ENCODE measurements at regions not wholly inside any gene's neighbourhood (a gene's known extent, or its start where the extent isn't known, plus 50 kb on each side); places are given as distances from the start of the nearest gene placed in this dataset.
"Not testable (repeated sequence)": the region's sequence is repeated elsewhere in the genome, so short reads cannot be mapped to it uniquely, and the experiment has no call there.

DNA sequence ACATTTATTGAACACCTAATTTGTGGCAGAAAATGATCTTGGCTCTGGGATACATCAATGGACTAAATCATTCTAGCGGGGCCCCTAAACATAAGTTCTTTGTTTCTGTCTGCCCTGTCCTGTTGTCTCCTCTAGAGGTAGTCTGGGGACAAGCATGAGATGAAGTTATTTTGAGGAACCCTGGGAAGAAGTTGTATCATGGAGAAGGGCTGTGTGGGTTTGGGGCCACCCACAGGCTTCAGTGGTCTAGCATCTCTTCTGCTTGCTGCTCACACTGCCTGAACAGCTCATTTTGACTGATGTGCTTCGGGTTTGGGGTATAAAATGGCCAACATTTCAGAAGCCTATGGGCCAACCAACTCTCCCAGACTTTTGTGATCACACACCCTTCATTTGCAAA is 50.3 kb upstream of the OSBPL11 start:
- no peak for DNase-seq (ENCODE audit: low read depth in 2 of 2)

DNA sequence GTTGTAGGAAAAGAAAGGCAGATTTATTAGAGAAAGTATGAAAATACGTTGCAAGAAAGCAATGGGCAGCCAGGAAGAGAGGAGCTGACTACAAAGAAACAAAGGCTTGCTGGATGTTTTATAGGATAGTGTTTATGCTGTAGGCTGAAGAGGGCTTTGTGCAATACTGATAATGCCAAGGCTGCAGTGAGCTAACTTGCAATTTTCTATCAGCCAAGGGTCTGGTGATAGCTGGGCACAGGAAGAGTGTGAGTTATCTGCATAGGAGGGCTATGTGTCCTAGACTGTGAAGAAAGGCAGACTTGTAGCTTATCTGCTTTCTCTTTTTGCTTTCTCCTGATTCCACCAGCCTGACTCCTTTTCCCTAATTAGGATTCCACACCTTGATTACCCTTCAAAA is 51.3 kb upstream of the OSBPL11 start:
- no peak for DNase-seq (ENCODE audit: low read depth in 2 of 2)

DNA sequence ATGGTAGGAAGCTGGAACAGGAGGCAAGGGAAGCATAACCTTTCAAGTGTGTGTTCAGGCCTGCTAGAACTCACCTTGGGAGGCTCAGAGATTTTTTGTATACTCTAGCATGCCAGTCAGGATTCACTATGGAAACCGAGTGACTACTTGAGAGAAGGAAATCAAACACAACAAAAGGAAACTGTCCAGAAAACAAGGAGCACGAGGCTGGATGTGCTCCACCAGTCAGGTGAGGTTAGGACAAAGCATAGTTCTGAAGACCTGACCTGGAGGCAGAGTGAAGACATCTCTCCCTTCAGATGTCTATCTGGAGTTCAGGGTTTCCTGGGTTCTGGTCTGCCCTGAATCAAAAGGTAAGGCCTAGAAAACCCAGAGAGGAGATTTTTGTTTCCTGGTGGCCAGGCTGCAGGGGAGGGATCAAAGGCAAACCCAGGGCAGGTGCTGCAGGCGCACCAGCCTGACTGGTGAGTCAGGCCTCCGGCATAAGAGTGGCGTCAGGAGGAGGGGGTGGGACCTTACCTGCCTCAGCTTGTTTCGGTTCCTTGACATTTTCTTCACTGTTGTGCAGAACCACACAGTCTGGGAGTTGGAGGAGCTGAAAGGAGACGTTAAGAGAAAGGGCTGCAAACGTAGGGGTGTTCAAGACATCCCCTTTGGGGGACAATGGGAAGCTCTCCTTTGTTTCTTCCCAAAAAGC is 52.2 kb upstream of the OSBPL11 start:
- DNase-seq (ENCODE audit: low read depth in 2 of 2), result no peak

DNA sequence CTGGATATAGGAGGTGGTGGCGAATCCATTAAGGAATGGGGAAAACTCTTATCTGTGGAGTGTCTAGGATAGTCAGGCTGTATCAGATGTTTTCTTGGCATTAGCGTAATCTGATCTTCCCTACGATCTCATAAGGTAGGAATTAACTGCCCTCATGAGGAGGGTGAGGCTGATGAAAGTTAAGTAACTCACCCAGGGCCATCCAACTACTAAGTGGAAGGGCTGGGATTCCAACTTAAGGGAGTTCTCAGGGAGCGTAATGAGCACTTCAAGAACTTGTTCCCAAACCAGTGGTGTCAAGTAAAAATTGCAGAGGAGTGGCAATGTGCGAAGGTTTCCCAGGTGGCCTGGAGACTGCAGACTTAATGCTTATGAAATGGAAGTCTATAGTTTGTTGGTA is 55.9 kb upstream of the OSBPL11 start:
- DNase-seq (ENCODE audit: low read depth in 2 of 2), result no peak

DNA sequence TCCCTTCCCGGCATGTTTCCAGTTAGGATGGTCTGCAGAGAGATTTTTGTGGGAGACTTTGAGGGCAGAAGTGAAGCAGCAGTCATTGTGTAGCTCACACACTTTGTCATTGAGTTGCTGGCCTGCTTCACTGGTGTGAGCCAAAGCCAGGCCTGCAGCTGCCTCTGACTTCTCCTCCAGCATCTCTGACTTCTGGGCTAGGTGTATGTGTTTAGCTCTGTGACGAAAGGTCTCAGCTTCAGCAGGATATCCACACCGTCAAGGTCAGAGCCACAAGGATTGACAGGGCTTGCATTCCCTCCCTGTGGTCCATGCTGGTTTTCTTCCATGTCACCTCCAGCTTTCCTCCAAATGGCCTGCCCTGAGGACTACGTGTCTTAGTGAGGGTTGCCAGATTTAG is 57.1 kb upstream of the OSBPL11 start:
- no peak for DNase-seq (ENCODE audit: low read depth in 2 of 2)

DNA sequence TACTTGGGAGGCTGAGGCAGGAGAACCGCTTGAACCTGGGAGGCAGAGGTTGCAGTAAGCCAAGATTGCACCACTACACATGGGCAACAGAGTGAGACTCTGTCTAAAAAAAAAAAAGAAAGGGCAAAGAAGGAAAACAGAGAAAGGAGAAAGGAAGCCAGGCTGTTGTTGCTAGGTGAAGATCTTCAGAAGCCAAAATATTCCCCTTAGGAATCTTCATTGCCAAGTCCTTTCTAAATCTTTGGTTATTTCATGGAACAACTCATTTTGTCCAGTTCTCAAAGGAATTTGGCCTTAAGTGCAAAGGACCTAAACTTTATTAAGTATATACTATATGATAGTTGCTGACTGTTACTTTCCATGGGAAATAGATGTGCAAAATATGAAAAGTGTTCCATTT is 59.2 kb upstream of the OSBPL11 start:
- DNase-seq (ENCODE audit: low read depth in 2 of 2), result no peak

DNA sequence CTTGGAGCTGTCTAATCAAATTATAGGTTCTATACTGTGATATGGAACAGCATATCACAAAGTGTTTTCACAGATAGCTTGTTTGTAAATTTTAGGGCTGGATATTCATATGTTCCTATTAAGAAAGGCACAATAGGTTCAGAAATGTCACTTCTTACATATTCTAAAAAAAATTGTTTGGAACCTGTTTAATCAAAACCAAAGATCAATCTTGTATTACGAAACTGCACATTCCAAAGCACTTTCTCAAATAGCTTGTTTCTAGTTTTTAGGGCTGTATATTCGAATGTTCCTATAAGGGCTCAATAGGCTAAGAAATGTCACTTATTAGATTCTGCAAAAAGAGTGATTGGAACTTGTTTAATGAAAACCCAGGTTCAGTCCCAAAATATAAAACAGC is 67.4 kb upstream of the OSBPL11 start:
- no peak for DNase-seq (ENCODE audit: low read depth in 2 of 2)

DNA sequence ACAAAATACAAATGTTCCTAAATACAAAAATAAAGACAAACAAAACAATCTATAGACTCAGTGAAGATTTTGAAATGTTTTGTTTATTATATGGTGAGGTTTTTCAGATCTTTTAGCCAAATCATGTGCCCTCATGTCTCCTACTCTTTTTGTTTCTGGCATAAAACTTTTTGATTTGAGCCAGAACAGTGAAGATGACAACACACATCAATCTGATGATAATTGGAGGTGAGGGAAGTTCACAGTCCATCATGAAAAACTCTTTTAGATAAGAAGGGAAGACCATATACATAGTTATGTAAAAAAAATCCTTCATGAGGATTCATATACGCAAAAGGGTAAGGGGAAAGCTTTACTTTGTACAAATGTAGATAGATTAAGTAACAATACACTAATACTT is 75.1 kb upstream of the OSBPL11 start:
- DNase-seq (ENCODE audit: low read depth in 2 of 2), result no peak

DNA sequence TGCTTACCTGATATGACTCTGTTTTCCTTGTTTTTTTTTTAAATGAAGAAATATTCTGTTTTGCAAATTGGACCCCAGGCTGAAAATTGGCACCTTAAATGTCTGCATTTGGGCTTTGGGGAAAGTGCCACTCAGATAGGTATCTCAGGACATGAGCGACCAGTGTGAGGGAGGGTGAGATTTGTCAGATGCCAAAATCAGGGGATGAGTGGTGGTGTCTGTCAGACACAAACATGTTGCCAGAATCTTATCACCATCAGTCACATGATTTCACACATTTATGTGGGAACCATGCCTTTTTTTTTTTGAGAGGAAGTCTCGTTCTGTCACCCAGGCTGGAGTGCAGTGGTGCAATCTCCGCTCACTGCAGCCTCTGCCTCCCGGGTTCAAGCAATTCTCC is 75.6 kb upstream of the OSBPL11 start:
- DNase-seq (ENCODE audit: low read depth in 2 of 2), result no peak

DNA sequence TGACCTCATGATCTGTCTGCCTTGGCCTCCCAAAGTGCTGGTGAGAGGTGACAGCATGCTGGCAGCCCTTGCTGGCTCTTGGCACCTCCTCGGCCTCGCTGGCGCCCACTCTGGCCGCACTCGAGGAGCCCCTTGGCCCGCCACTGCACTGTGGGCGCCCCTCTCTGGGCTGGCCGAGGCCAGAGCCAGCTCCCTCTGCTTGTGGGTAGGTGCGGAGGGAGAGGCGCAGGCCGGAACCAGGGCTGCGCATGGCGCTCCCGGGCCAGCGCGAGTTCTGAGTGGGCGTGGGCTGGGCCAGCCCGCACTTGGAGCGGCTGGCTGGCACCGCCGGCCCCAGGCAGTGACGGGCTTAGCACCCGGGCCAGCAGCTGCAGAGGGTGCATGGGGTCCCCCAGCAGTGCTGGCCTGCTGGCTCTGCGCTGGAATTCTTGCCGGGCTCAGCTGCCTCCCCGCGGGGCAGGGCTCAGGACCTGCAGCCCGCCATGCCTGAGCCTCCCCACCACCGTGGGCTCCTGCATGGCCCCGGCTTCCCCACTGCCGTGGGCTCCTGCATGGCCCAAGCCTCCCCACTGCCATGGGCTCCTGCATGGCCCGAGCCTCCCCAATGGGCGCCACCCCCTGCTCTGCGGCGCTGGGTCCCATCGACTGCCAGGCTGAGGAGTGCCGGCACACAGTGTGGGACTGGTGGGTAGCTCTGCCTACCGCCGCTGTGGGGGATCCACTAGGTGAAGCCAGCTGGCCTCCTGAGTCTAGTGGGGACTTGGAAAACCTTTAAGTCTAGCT is 76.4 kb upstream of the OSBPL11 start:
- no peak for DNase-seq (ENCODE audit: low read depth in 2 of 2)

DNA sequence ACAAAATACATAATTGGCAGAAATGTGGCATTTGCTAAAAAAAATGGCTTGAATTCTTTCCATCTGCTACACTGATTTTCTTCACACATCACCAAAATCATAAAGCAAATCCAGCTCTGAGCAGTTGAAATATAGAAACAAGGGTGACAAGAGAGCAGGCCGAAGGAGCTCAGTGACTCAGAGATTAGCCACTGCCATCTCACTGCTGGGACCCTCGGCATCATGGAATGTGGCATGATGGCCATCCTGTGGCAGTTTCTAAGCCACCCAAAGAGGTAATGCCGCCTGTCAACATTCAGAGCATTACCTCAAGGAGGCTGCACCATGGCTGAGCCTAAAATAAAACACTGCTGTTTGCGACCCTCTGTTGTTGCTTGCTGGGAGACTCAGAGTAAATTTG is 80.5 kb upstream of the OSBPL11 start:
- DNase-seq (ENCODE audit: low read depth in 2 of 2), result no peak

DNA sequence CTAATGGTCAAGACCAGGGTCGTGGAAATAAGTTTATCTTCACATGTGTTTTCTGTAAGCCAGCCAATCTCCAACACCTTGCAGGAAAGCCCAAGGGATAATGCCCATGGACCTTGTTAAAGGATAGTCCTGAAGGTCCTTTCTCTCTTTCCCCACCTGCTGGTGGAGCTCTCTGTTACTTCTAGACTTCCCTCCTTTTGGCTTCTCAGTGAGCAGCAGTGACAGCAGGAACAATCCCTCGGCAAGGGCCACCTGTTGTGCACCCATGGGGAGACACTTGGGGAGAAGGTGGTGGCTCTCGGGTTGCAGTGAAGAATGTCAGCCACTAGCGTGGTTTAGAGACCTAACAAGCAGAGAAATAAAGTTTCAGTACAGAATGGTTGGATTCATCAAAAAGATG is 84.0 kb upstream of the OSBPL11 start:
- no peak for DNase-seq (ENCODE audit: low read depth in 2 of 2)

DNA sequence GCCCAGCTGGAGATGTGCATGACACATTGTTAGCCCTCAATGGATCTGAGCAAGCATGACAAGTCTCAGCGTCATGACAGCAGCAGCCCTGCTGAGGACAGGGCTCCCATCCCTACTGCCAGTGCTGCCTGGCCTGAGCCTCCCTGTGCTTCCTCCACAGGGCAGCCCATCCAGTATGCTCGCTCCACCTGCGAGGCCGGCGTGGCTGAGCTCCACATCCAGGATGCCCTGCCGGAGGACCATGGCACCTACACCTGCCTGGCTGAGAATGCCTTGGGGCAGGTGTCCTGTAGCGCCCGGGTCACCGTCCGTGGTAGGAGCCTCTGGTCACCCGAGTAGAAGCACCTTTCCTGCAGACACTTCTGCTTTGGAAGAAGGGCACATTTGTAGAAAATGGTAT is 85.8 kb upstream of the OSBPL11 start:
- no peak for DNase-seq (ENCODE audit: low read depth in 2 of 2)

DNA sequence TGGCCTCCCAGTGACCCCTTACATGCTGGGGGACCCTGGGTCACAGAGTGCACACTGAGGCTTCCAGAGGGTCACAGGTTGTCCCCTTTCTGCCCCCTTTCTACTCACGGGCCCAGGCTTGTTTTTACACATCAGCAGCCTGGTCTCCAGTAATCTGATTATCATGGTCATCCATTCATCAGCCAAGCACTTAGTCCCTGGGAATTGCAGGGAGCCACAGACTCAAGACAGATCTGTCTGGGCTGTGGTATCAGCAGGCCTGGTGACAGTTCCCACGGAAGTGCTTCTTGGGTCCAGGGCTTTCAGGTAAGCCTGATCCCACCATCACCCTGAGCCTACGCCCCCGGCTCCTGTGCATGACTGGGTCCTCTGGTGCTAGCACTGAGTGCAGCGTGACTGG is 86.6 kb upstream of the OSBPL11 start:
- DNase-seq (ENCODE audit: low read depth in 2 of 2), result not testable (repeated sequence)

DNA sequence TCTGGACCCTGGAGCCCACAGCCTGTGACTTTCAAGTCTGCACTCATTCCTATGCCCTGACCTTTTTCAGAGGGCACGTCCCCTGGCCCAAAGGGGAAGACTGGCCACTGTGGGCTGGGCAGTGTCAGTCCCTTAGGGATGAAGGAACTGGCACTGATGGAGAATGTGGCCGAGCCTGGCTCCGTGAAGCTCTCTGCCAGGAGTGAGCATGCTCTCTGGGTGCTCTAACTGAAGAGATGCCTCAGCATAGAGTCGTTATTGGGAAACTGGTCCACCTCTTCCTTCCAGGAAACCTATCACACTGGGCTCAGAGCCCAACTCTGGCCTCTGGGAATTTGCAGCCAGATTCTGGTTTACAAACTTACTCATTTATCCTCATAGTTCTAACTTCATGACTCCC is 87.3 kb upstream of the OSBPL11 start:
- DNase-seq (ENCODE audit: low read depth in 2 of 2), result peak; percentile 39 to 48

DNA sequence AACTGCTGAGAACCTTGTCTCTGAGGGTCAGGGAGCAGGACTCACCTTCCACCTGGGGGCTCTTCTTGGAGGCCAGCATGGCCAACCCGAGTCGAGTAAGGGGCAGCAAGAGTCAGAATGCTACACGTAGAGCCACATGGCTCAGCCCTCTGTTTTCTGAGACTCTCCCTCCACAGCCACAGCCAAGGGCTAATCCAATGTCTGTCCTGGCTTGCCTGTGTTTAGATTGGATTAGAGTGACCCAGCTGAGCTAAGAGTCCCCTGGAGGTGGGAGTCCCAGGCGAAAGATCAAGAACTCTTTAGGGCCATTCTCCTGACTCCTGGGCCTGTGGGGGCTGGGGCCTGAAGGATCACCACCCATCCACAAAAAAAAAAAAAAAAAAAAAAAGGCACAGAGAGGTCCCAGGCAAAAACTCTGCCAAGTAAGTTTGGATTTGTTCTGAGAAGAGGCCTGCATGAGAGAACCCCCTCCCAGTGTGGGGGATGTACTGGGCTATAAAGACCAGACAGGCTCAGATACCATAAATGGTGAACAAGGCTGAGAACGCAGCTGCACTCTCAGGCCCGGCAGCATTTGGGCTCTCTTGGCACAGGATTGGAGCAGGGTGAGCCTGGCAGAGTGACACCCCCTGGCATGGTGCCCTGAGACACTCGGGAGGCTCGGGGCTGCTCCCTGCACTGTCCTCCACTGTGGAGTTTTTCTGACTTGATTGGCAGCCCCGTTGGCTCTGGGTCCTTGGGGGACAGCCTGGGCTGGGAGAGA is 88.0 kb upstream of the OSBPL11 start:
- no peak for DNase-seq (ENCODE audit: low read depth in 2 of 2)

DNA sequence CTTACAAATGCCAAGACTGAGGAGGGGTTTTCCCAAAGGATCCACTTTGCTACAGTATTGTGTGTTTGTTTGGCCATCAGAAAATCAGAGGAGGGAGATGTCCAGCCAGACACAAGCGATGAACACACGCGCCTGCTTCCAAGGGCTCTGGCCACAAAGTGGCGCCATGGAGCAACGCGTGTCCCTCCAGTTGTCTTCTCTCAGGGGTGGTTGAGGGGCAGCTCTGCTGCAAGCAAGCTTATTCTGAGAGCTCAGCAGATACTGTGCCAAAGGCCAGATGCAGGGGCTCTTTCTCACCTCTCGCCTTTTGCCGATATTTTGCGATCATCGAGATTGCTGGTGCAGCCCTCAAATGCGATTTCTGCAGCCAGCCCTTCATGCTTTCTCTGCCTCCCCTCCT is 88.9 kb upstream of the OSBPL11 start:
- no peak for DNase-seq (ENCODE audit: low read depth in 2 of 2)

DNA sequence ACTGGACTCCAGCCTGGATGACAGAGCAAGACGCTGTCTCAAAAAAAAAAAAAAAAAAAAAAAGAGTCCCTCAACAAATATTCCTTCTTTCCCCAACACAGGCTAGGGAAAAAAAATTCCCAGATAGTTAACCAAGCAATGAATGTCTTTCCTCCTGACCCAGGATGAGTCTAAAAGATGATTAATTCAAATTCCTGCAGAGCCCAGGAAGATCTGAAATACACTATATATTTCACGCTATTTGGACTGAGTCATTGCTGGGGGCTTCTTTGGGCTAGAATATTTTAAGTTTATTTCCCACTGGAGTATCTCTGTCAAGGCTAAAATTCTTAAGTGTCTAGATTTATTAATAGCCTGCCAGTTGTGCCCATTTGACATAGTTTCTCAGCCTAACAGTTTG is 90.4 kb upstream of the OSBPL11 start:
- DNase-seq (ENCODE audit: low read depth in 2 of 2), result not testable (repeated sequence)

DNA sequence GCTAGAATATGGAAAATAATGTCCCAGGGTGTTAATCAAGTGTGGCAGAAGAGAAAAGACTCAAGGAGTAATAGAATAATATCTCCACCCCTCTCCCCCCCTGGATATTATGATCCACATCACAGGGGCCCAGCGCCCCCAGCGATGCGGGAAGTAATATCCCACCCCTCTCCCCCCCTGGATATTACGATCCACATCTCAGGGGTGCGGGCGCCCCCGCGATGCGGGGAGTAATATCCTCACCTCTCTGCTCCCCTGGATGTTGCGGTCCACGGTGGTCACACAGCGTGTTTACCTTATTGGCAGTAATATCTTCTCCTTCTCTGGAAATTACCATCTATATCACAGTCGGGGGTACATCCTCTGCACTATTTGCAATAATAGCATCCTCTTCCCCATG is 97.1 kb upstream of the OSBPL11 start:
- DNase-seq (ENCODE audit: low read depth in 2 of 2), result no peak

DNA sequence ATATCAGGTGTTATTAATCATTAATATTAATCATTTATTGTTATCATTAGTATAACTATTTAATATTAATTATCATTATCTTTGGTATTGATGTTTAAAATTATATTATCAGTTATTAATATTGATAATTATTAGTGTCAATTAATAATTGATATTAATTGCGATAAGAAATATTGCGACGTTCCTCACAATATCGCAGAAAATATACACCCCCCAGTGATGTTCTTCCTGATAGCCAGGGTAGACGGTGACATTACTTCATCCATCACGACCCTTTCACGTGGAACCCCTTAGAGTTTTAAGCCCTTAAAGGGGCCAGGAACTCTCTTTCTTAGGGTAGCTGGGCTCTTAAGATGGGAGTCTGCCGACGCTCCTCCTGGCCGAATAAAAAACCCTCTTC is 98.6 kb upstream of the OSBPL11 start:
- no peak for DNase-seq (ENCODE audit: low read depth in 2 of 2)

DNA sequence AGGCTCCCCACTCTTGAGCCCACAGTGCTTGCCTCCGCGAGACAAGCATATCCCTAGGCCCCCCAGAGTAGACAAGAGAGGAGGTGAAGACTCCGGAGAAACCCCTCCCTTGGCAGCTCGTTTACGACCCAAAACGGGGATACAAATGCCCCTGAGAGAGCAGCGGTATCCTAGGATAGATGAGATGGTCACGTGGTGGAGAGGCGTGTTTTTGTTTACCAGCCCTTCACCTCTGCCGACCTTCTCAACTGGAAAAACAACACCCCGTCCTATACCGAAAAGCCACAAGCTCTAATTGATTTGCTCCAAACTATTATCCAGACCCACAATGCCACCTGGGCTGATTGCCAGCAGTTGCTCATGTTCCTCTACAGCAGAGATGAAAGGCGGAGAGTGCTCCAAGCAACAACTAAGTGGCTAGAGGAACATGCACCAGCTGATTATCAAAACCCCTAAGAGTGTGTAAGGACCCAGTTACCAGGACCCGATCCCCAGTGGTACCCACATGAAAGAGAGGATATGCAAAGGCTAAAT is 99.5 kb upstream of the OSBPL11 start:
- DNase-seq (ENCODE audit: low read depth in 2 of 2), result no peak

DNA sequence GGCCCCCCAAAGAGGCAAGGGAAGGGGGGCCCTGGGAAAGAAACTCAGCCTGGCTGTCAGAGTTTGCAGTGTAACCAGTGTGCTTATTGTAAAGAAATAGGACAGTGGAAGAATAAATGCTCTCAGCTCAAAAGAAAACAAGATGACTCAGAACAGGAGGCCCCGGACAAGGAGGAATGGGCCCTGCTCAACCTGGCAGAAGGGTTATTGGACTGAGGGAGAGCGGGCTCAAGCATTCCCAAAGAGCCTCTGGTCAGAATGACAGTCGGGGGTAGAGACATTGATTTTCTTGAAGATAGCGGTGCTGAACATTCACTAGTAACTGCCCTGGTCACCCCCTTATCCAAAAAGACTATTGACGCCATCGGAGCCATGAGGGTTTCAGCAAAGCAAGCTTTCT is 100.4 kb upstream of the OSBPL11 start:
- no peak for DNase-seq (ENCODE audit: low read depth in 2 of 2)

DNA sequence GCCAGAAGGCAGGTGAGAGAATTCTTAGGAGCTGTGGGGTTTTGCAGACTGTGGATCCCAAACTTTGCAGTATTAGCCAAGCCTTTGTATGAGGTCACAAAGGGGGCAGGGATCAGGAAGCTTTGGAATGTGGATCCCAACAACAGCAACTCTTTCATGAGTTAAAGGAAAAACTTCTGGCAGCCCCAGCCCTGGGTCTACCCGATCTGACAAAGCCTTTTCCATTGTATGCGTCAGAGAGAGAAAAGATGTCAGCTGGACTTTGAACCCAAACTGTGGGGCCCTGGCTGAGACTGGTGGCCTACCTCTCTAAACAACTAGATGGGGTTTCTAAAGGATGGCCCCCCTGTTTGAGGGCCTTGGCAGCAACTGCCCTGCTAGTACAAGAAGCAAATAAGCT is 101.8 kb upstream of the OSBPL11 start:
- DNase-seq (ENCODE audit: low read depth in 2 of 2), result not testable (repeated sequence)

Data from fibroblast of skin of left biceps (primary cell).